DND-41 (cell line): ENCODE measurements at regions not wholly inside any gene's neighbourhood (a gene's known extent, or its start where the extent isn't known, plus 50 kb on each side); places are given as distances from the start of the nearest gene placed in this dataset.

ENCODE experiments used
- ATAC-seq: fragments of 200-7000 bp; cut with Tn5 transposase; 3 replicates; pipeline ENCODE4 v1.9.1; 2021; ENCODE audit warnings: low read depth; ENCODE audit not compliant: insufficient read depth
- DNase-seq: peaks from one replicate; pipeline ENCODE4 v3.0.0-alpha.2; 2020
- H2AFZ ChIP-seq: 2 replicates; pipeline ENCODE4 v1.6.0; 2012; ENCODE audit warnings: low read depth, low read length
- H3K27ac ChIP-seq: 2 replicates; pipeline ENCODE4 v1.5.1; 2012; ENCODE audit warnings: low read length, inconsistent platforms
- H3K27me3 ChIP-seq: fragments of 200-600 bp; sonication (generic); 2 replicates; pipeline ENCODE4 v1.6.0; 2012; ENCODE audit warnings: low read length, mild to moderate bottlenecking, inconsistent platforms; ENCODE audit not compliant: insufficient read depth, poor library complexity
- H3K36me3 ChIP-seq: 2 replicates; pipeline ENCODE4 v1.5.1; 2012; ENCODE audit warnings: low read length, inconsistent platforms; ENCODE audit not compliant: insufficient read depth
- H3K4me1 ChIP-seq: 2 replicates; pipeline ENCODE4 v1.5.1; 2012; ENCODE audit warnings: mild to moderate bottlenecking, low read length; ENCODE audit not compliant: insufficient read depth
- H3K4me2 ChIP-seq: 2 replicates; pipeline ENCODE4 v1.6.0; 2012; ENCODE audit warnings: mild to moderate bottlenecking, moderate library complexity, low read length, inconsistent platforms; ENCODE audit not compliant: insufficient read depth
- H3K4me3 ChIP-seq, 2 experiments: fragments of 200-600 bp in 1 of 2; shearing (Covaris generic) in 1 of 2; 2 replicates each; pipeline ENCODE4 v1.5.1; 2012 to 2016; ENCODE audit warnings: inconsistent platforms in 2 of 2, low read length in 2 of 2, mild to moderate bottlenecking in 2 of 2, low read depth in 1 of 2, moderate library complexity in 1 of 2
- H3K79me2 ChIP-seq: 2 replicates; pipeline ENCODE4 v1.6.0; 2012; ENCODE audit warnings: low read length, inconsistent platforms; ENCODE audit not compliant: insufficient read depth
- H3K9ac ChIP-seq: 2 replicates; pipeline ENCODE4 v1.6.0; 2012; ENCODE audit warnings: low read depth, mild to moderate bottlenecking, inconsistent platforms, low read length, moderate library complexity
- H3K9me3 ChIP-seq: 2 replicates; pipeline ENCODE4 v1.5.1; 2012; ENCODE audit warnings: low read length, moderate library complexity, mild to moderate bottlenecking, inconsistent platforms; ENCODE audit not compliant: insufficient read depth, severe bottlenecking
- H4K20me1 ChIP-seq: 2 replicates; pipeline ENCODE4 v1.6.0; 2012; ENCODE audit warnings: low read length; ENCODE audit not compliant: insufficient read depth
- EZH2 ChIP-seq: IDR thresholded peaks from 3 replicates; pipeline ENCODE4 v1.6.1; 2012; ENCODE audit warnings: borderline replicate concordance, low read depth, mild to moderate bottlenecking, moderate library complexity, low read length, inconsistent platforms; ENCODE audit not compliant: severe bottlenecking
- TF ChIP-seq, protein P1 (sequence below): IDR thresholded peaks from 2 replicates; pipeline ENCODE4 v1.5.1; 2012; ENCODE audit warnings: borderline replicate concordance, low read length, moderate library complexity, mild to moderate bottlenecking; ENCODE audit not compliant: poor library complexity, severe bottlenecking; ENCODE audit errors: extremely low read depth

DNA sequence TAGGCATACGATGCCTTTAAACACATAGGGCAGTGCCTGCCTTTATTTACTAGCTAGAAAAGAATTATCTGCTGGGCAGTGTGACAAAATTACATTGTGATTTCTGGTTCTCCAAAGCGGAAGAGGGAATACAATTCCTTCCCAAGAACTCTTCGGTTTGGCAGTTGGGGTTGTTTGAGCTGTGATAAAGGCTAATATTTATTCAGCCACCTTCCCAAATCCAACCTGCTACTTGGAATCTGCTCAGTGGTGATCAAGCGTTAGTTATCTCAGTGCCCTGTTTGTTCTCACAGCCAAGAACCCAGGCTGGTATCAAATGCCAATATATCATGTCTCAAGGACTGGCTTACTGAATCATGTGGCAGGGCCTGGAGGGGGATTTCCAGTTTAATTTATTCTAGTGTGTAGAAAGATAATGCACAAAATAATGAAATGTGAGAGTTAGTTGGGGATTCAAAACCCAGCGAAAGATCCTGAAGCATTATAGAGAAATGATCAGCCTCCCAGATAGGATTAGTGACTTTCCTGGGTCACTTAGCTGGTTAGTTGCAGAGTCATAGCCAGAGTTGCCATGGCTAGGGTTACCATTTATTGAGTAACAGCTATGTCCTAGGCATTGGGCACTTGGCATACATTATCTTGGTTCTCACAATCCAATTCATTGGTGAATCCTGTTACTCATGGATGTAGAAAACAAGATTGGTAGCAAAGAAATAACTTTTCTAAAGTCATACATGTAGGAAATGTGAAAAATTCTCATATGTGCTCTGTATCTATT, 457.0 kb upstream of the KLF4 start:
- no peaks in the 10 kb centered on the region for H3K79me2 ChIP-seq
- H3K9me3 ChIP-seq: no peaks in the 10 kb centered on the region
- no peak for TF ChIP-seq EZH2
- TF ChIP-seq, protein P1, sequence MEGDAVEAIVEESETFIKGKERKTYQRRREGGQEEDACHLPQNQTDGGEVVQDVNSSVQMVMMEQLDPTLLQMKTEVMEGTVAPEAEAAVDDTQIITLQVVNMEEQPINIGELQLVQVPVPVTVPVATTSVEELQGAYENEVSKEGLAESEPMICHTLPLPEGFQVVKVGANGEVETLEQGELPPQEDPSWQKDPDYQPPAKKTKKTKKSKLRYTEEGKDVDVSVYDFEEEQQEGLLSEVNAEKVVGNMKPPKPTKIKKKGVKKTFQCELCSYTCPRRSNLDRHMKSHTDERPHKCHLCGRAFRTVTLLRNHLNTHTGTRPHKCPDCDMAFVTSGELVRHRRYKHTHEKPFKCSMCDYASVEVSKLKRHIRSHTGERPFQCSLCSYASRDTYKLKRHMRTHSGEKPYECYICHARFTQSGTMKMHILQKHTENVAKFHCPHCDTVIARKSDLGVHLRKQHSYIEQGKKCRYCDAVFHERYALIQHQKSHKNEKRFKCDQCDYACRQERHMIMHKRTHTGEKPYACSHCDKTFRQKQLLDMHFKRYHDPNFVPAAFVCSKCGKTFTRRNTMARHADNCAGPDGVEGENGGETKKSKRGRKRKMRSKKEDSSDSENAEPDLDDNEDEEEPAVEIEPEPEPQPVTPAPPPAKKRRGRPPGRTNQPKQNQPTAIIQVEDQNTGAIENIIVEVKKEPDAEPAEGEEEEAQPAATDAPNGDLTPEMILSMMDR: no peak
- H3K4me2 ChIP-seq: no peak overlapping the region
- no peaks in the 10 kb centered on the region for H4K20me1 ChIP-seq
- H3K4me3 ChIP-seq: no peak overlapping the region
- DNase-seq (no peak), ATAC-seq (no peak)
- no peaks in the 10 kb centered on the region for H3K36me3 ChIP-seq
- no peak overlapping the region for H2AFZ ChIP-seq
- H3K27me3 ChIP-seq: no peaks in the 10 kb centered on the region
- no peak overlapping the region for H3K27ac ChIP-seq
- H3K9ac ChIP-seq: no peak overlapping the region
- no peaks in the 10 kb centered on the region for H3K4me1 ChIP-seq

DNA sequence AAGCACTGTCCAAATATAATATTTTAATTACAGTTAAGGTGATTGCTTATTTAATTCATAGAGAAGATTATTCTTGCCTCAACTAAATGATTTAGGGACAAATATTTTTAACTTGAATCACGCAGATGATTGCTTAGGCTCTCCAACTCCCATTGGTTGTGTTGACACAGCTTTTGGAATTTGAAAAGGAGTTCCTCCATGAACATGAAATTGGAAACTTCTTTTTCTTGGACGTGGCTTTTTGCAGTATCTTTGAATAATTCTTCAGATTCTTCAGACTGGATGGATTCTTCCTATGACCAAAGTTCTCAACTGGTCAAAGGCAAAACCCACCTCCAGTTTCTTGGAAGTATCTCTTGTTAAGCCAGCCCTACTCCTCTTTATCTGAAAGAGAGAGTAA, 456.4 kb upstream of the KLF4 start:
- Histone ChIP-seq H3K4me3 (no peak overlapping the region), H2AFZ (no peak overlapping the region), H4K20me1 (no peaks in the 10 kb centered on the region), H3K9ac (no peak overlapping the region), H3K9me3 (no peaks in the 10 kb centered on the region), H3K4me1 (no peaks in the 10 kb centered on the region), H3K36me3 (no peaks in the 10 kb centered on the region), H3K27ac (no peak overlapping the region), H3K79me2 (no peaks in the 10 kb centered on the region), H3K4me2 (no peak overlapping the region), H3K27me3 (no peaks in the 10 kb centered on the region)
- TF ChIP-seq, protein P1: no peak
- TF ChIP-seq EZH2: no peak
- ATAC-seq (no peak), DNase-seq (no peak)

DNA sequence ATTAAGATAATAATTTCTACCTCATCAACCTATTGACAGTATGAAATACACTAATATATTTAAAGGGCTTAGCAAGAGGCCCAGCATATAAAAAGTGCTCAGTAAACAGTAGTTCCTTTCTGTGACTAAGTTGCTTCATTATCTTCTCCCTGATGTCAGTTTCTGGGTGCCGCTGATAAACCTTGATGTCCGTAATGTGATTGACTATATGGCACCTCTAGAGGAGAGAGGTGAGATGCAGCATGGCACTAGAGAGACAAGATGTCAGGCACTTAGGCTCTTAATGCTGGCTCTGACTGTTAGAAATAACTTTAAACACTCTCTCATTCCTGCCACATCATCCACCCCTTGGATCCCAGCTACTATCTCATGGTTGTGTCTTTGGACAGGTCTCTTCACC, 455.9 kb upstream of the KLF4 start:
- Histone ChIP-seq H2AFZ (no peak overlapping the region), H3K27me3 (no peaks in the 10 kb centered on the region), H3K4me1 (no peaks in the 10 kb centered on the region), H4K20me1 (no peaks in the 10 kb centered on the region), H3K79me2 (no peaks in the 10 kb centered on the region), H3K27ac (no peak overlapping the region), H3K4me2 (no peak overlapping the region), H3K9ac (no peak overlapping the region), H3K9me3 (no peaks in the 10 kb centered on the region), H3K36me3 (no peaks in the 10 kb centered on the region), H3K4me3 (no peak overlapping the region)
- TF ChIP-seq, protein P1: no peak
- no peak for TF ChIP-seq EZH2
- ATAC-seq (no peak), DNase-seq (no peak)

DNA sequence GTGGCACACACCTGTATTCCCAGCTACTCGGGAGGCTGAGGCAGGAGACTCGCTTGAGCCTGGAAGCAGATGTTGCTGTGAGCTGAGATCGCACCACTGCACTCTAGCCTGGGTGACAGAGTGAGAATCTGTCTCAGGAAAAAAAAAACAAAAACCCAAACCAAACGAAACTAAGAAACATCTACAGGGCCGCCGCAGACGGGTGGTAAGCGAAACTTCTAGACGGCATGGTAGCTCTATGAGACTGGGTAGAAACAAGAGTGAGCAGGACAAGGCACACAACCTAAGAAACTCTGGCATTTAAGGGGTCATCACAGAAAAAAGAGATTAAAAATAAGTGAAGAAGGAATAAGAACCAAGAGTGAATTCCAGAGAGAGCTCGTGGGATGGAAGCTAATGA, 454.8 kb upstream of the KLF4 start:
- DNase-seq (no peak), ATAC-seq (no peak)
- no peaks in the 10 kb centered on the region for H3K36me3 ChIP-seq
- H2AFZ ChIP-seq: no peak overlapping the region
- no peak overlapping the region for H3K4me2 ChIP-seq
- no peak for TF ChIP-seq EZH2
- TF ChIP-seq, protein P1: no peak
- H3K9me3 ChIP-seq: no peaks in the 10 kb centered on the region
- H3K9ac ChIP-seq: no peak overlapping the region
- no peak overlapping the region for H3K4me3 ChIP-seq
- H3K4me1 ChIP-seq: no peaks in the 10 kb centered on the region
- no peaks in the 10 kb centered on the region for H3K79me2 ChIP-seq
- no peak overlapping the region for H3K27ac ChIP-seq
- H3K27me3 ChIP-seq: no peaks in the 10 kb centered on the region
- no peaks in the 10 kb centered on the region for H4K20me1 ChIP-seq
